Right lobe of liver (tissue), 4 donors: ENCODE measurements at regions not wholly inside any gene's neighbourhood (a gene's known extent, or its start where the extent isn't known, plus 50 kb on each side); places are given as distances from the start of the nearest gene placed in this dataset.

Source experiments
- CTCF ChIP-seq, 4 donors: fragments of 200-600 bp in 3 of 4; fragments of 450-650 bp in 1 of 4; IDR thresholded peaks; one replicate each; pipeline versions ENCODE4 v1.5.1 to v1.8.0; 2016 to 2022; ENCODE audit warnings: antibody characterized with exemption in 4 of 4, mild to moderate bottlenecking in 2 of 4
- POLR2A ChIP-seq: fragments of 450-650 bp; IDR thresholded peaks from one replicate; pipeline ENCODE4 v1.6.1; 2017; ENCODE audit warnings: antibody characterized with exemption, mild to moderate bottlenecking
- donor health status: DM: no; HTN: no; CAD: no.
- donor health status: DM: no; HTN: no; CAD: no.
- donor health status: DM: no; HTN: yes; CAD: no.

DNA sequence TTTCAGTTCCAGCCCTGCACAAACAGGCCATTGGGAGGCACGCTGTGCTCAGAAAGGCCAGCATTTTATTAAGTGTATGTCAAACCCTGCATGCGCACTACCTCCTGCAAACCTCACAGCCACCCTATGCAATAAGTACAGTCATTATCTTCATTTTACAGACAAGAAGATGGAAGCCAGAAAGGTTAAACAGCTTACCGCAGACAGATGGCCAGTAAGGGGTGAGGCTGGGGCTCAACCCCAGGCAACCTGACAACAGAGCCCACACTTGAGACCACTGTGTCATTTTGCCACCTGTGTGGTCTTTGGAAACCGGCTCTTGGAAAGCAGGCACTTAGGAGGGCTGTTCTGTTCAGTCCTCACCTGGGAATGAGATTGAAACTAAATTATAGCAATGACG is 142.3 kb downstream of the NXPE2 start:
- TF ChIP-seq CTCF (IDR thresholded peaks at IDR 0.05) = no peak
- TF ChIP-seq POLR2A = no peak
